Spleen (tissue), 7 donors: ENCODE measurements at regions not wholly inside any gene's neighbourhood (a gene's known extent, or its start where the extent isn't known, plus 50 kb on each side); places are given as distances from the start of the nearest gene placed in this dataset.

Experiments used
- CTCF ChIP-seq, 11 experiments: fragments of 200-600 bp in 7 of 11; fragments of 450-650 bp in 4 of 11; sonication (generic) in 4 of 11; IDR thresholded peaks in 8 of 11; conservative IDR thresholded peaks in 3 of 11; 1 replicate in 7 of 11; 2 replicates in 4 of 11; pipeline versions ENCODE4 v1.4.0 to v1.8.0; 2016 to 2021; ENCODE audit warnings: antibody characterized with exemption in 11 of 11, inconsistent platforms in 4 of 11, mild to moderate bottlenecking in 1 of 11
- POLR2A ChIP-seq, 3 donors: fragments of 450-650 bp; IDR thresholded peaks; one replicate each; pipeline ENCODE4 v1.5.1; 2017; ENCODE audit warnings: antibody characterized with exemption in 3 of 3, mild to moderate bottlenecking in 1 of 3
- donor health status: DM: no; HTN: no; CAD: no; lungs with moderate emphysema.
- donor health status: DM: no; HTN: no; CAD: no.
- donor health status: DM: no; HTN: no; CAD: no.

GRCh38 chr17:56679777-56680422 is 86.4 kb downstream of the NOG start:
- TF ChIP-seq CTCF (IDR thresholded peaks at IDR 0.05 in 8 of 11, conservative IDR thresholded peaks at IDR 0.05 in 3 of 11) (no peak), POLR2A (IDR thresholded peaks at IDR 0.05) (no peak)
